ENCODE measurements at regions not wholly inside any gene's neighbourhood (a gene's known extent, or its start where the extent isn't known, plus 50 kb on each side); places are given as distances from the start of the nearest gene placed in this dataset.

- Histone ChIP-seq H2AFZ (ENCODE audit: low read depth, low read length, poor library complexity, severe bottlenecking) (no peak overlapping the region), H3K79me2 (ENCODE audit: insufficient read depth, low read length) (no peaks in the 10 kb centered on the region), H3K4me3 (replicated peaks in 1 of 2; ENCODE audit: low read depth in 1 of 2, low read length in 2 of 2) (no peak overlapping the region), H3K9me3 (ENCODE audit: control insufficient read depth in 1 of 2, insufficient read depth in 1 of 2, low read depth in 1 of 2, low read length in 2 of 2) (no peaks in the 10 kb centered on the region), H4K20me1 (ENCODE audit: insufficient read depth) (no peaks in the 10 kb centered on the region), H3K9me2 (ENCODE audit: insufficient read depth) (no peaks in the 10 kb centered on the region), H3K4me2 (ENCODE audit: low read length) (no peak overlapping the region), H3K27me3 (ENCODE audit: insufficient read depth, low read length) (no peaks in the 10 kb centered on the region), H3K27ac (ENCODE audit: low read depth, low read length) (no peak overlapping the region), H3K9ac (ENCODE audit: low read length) (no peak overlapping the region), H3K4me1 (ENCODE audit: control insufficient read depth in 1 of 2, insufficient read depth in 2 of 2, low read length in 2 of 2) (no peaks in the 10 kb centered on the region), H3K36me3 (ENCODE audit: control insufficient read depth in 1 of 2, insufficient read depth in 2 of 2, low read length in 2 of 2) (no peaks in the 10 kb centered on the region)
- RAD21 ChIA-PET (ENCODE audit: low non-redundant PET in 1 of 2, low total read pairs in 2 of 2, uncharacterized antibody in 2 of 2, unreplicated experiment in 2 of 2): no interaction called here
- TF ChIP-seq ELF1 (IDR thresholded peaks at IDR 0.05; ENCODE audit: borderline replicate concordance, low read depth) (no peak), FOSL1 (IDR thresholded peaks at IDR 0.05; ENCODE audit: low read depth) (no peak), MAX (IDR thresholded peaks at IDR 0.05) (no peak), CEBPB (IDR thresholded peaks at IDR 0.05; ENCODE audit: low read depth) (no peak), TCF7L2 (IDR thresholded peaks at IDR 0.05; ENCODE audit: borderline replicate concordance, extremely low read depth, insufficient read depth, insufficient read length) (no peak), RAD21 (IDR thresholded peaks at IDR 0.05; ENCODE audit: low read depth) (no peak), POLR2A (IDR thresholded peaks at IDR 0.05; ENCODE audit: borderline replicate concordance, extremely low read depth, insufficient read depth, insufficient read length) (no peak), REST (IDR thresholded peaks at IDR 0.05; ENCODE audit: low read depth) (no peak), YY1 (IDR thresholded peaks at IDR 0.05; ENCODE audit: extremely low read depth, insufficient replicate concordance, low read depth, low read length) (no peak), POLR2AphosphoS5 (IDR thresholded peaks at IDR 0.05; ENCODE audit: low read depth, low read length) (no peak), ZBTB33 (IDR thresholded peaks at IDR 0.05; ENCODE audit: extremely low read depth, insufficient replicate concordance, low read length) (no peak), ZFX (IDR thresholded peaks at IDR 0.05) (no peak), ATF3 (IDR thresholded peaks at IDR 0.05) (no peak), SP1 (IDR thresholded peaks at IDR 0.05; ENCODE audit: low read depth) (no peak), SRF (IDR thresholded peaks at IDR 0.05; ENCODE audit: low read depth) (no peak), JUND (IDR thresholded peaks at IDR 0.05) (no peak)
- DNase-seq (ENCODE audit: low read depth, low spot score) (no peak), ATAC-seq (no peak)
- CTCF ChIA-PET: no interaction called here
- intact Hi-C loops (cut with micrococcal nuclease): no loop called here
- POLR2A ChIA-PET: no interaction called here
- no TSS peak for BruUV-seq (replicated peaks)
Observed at GRCh38 chr18:46378126-46378863, 274.1 kb downstream of the HAUS1 start.

Measured in HCT116 (cell line).